GM21515 (cell line): ENCODE measurements at regions not wholly inside any gene's neighbourhood (a gene's known extent, or its start where the extent isn't known, plus 50 kb on each side); places are given as distances from the start of the nearest gene placed in this dataset.

Experiments
- ATAC-seq: cut with Tn5 transposase; IDR thresholded peaks from one replicate; pipeline ENCODE4 v1.9.1; 2021; ENCODE audit not compliant: unreplicated experiment

GRCh38 chr10:130481936-130482335, 345.7 kb downstream of the GLRX3 start:
- ATAC-seq = no peak

GRCh38 chr10:130483691-130484467, 347.7 kb downstream of the GLRX3 start:
- ATAC-seq = no peak

GRCh38 chr10:130484468-130485180, 348.4 kb downstream of the GLRX3 start:
- no peak for ATAC-seq

GRCh38 chr10:130485236-130485957, 349.2 kb downstream of the GLRX3 start:
- ATAC-seq = no peak

- no peak for ATAC-seq
These were observed 350.0 kb downstream of the GLRX3 start for GRCh38 chr10:130485958-130486895.

- ATAC-seq = no peak
These were observed 350.7 kb downstream of the GLRX3 start for GRCh38 chr10:130486906-130487305.

- ATAC-seq = no peak
These were observed 351.4 kb downstream of the GLRX3 start for GRCh38 chr10:130487566-130487965.

GRCh38 chr10:130489891-130490290, 353.7 kb downstream of the GLRX3 start:
- ATAC-seq = no peak

GRCh38 chr10:130491011-130491692, 355.0 kb downstream of the GLRX3 start:
- no peak for ATAC-seq

GRCh38 chr10:130491693-130492050, 355.5 kb downstream of the GLRX3 start:
- ATAC-seq = no peak

- ATAC-seq = no peak
These were observed 356.2 kb downstream of the GLRX3 start for GRCh38 chr10:130492266-130492934.

- ATAC-seq = no peak
These were observed 356.8 kb downstream of the GLRX3 start for GRCh38 chr10:130493021-130493420.

GRCh38 chr10:130493446-130494145, 357.4 kb downstream of the GLRX3 start:
- ATAC-seq = no peak

GRCh38 chr10:130495116-130495862, 359.1 kb downstream of the GLRX3 start:
- no peak for ATAC-seq

- ATAC-seq = no peak
These were observed 359.9 kb downstream of the GLRX3 start for GRCh38 chr10:130495891-130496636.

GRCh38 chr10:130497056-130498010, 361.1 kb downstream of the GLRX3 start:
- ATAC-seq = no peak
